ENCODE measurements at regions not wholly inside any gene's neighbourhood (a gene's known extent, or its start where the extent isn't known, plus 50 kb on each side); places are given as distances from the start of the nearest gene placed in this dataset.

GRCh38 chr10:91700788-91701444 is 68.0 kb upstream of the PPP1R3C start:
- no peak for TF ChIP-seq TAF1 (IDR thresholded peaks at IDR 0.05; ENCODE audit: borderline replicate concordance, insufficient read depth, low read length)
- no peak for TF ChIP-seq POLR2AphosphoS5 (IDR thresholded peaks at IDR 0.05; ENCODE audit: low read depth, low read length)
- no peak for TF ChIP-seq FOXP2 (optimal IDR thresholded peaks at IDR 0.05; ENCODE audit: borderline replicate concordance, extremely low read depth, extremely low read length, insufficient read depth)

Measured in PFSK-1 (cell line).